ENCODE measurements at regions not wholly inside any gene's neighbourhood (a gene's known extent, or its start where the extent isn't known, plus 50 kb on each side); places are given as distances from the start of the nearest gene placed in this dataset.
"Not testable (repeated sequence)": the region's sequence is repeated elsewhere in the genome, so short reads cannot be mapped to it uniquely, and the experiment has no call there.

- Mint-ChIP-seq H3K36me3 (ENCODE audit: low read depth) (no peaks in the 10 kb centered on the region), H3K4me1 (ENCODE audit: low read depth) (no peaks in the 10 kb centered on the region)
Measured at GRCh38 chr7:96910486-96910885, 94.9 kb upstream of the DLX6 start.

GRCh38 chr7:96915029-96915428 is 90.3 kb upstream of the DLX6 start:
- Mint-ChIP-seq H3K9me3 (no peaks in the 10 kb centered on the region), H3K4me3 (no peak overlapping the region), H3K4me1 (ENCODE audit: low read depth) (no peaks in the 10 kb centered on the region), H3K27ac (no peak overlapping the region), H3K27me3 (ENCODE audit: insufficient read depth) (no peaks in the 10 kb centered on the region), H3K36me3 (ENCODE audit: low read depth) (no peaks in the 10 kb centered on the region)
- intact Hi-C loops (cut with micrococcal nuclease), result no loop called here
- DNase-seq (ENCODE audit: low spot score), result no peak

More at GRCh38 chr7:96910486-96910885, 94.9 kb upstream of the DLX6 start:
- Mint-ChIP-seq H3K27ac (no peak overlapping the region), H3K27me3 (ENCODE audit: insufficient read depth) (no peaks in the 10 kb centered on the region), H3K4me3 (no peak overlapping the region), H3K9me3 (no peaks in the 10 kb centered on the region)
- intact Hi-C loops (cut with micrococcal nuclease), result no loop called here
- DNase-seq (ENCODE audit: low spot score), result no peak

DNA sequence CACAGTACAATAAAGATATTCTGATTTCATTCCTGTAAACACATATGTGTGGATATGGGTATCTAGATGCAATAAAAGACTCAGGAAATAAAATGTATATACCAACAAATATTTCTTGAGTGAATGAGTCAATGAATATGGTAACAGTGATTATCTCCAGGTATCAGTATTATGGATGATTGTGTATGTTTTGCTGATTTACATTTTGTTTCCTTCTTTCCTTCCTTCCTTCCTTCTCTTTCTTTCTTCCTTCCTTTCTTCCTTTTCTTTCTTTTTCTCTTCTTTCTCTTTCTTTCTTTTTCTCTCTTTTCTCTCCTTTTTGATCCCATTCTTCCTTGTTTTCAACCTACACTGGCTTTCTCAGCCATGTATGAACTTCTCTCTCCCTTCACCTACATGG is 85.3 kb upstream of the DLX6 start:
- no peak overlapping the region for H3K4me3 Mint-ChIP-seq
- H3K4me1 Mint-ChIP-seq (ENCODE audit: low read depth), result no peaks in the 10 kb centered on the region
- no peaks in the 10 kb centered on the region for H3K36me3 Mint-ChIP-seq (ENCODE audit: low read depth)
- intact Hi-C loops (cut with micrococcal nuclease), result no loop called here
- H3K27me3 Mint-ChIP-seq (ENCODE audit: insufficient read depth), result peaks cover 2% of the 10 kb centered on the region
- DNase-seq (ENCODE audit: low spot score), result no peak
- no peaks in the 10 kb centered on the region for H3K9me3 Mint-ChIP-seq
- H3K27ac Mint-ChIP-seq, result no peak overlapping the region

DNA sequence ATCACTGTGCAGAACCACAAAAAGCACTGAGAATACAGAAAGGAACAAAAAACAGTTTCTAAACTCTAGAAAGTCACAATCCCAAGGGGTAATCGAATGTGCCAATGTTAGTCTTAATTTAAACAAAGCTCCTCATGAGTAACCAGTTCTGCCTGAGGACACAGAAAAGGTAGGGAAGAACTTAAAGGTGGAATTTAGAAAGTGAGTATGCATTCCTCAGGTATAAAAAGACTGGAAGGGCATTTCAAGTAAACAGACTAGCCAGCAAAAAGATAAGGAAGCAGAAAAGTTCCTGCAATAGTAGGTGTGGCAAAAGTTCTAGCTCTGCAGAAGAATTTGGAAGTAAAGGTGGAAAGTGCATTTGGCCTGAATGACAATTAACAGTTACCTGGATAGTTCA is 84.6 kb upstream of the DLX6 start:
- H3K27me3 Mint-ChIP-seq (ENCODE audit: insufficient read depth), result peaks cover 2% of the 10 kb centered on the region
- H3K4me1 Mint-ChIP-seq (ENCODE audit: low read depth), result no peaks in the 10 kb centered on the region
- H3K9me3 Mint-ChIP-seq, result no peaks in the 10 kb centered on the region
- no peak overlapping the region for H3K27ac Mint-ChIP-seq
- H3K4me3 Mint-ChIP-seq, result no peak overlapping the region
- no peak for DNase-seq (ENCODE audit: low spot score)
- H3K36me3 Mint-ChIP-seq (ENCODE audit: low read depth), result no peaks in the 10 kb centered on the region
- intact Hi-C loops (cut with micrococcal nuclease), result no loop called here

- Mint-ChIP-seq H3K9me3 (no peaks in the 10 kb centered on the region), H3K4me3 (no peak overlapping the region), H3K27ac (no peak overlapping the region), H3K4me1 (ENCODE audit: low read depth) (no peaks in the 10 kb centered on the region), H3K27me3 (ENCODE audit: insufficient read depth) (peaks cover 2% of the 10 kb centered on the region), H3K36me3 (ENCODE audit: low read depth) (no peaks in the 10 kb centered on the region)
- intact Hi-C loops (cut with micrococcal nuclease), result no loop called here
- no peak for DNase-seq (ENCODE audit: low spot score)
Measured at GRCh38 chr7:96921231-96921630, 84.1 kb upstream of the DLX6 start.

- Mint-ChIP-seq H3K27ac (no peak overlapping the region), H3K4me1 (ENCODE audit: low read depth) (no peaks in the 10 kb centered on the region), H3K27me3 (ENCODE audit: insufficient read depth) (peaks cover 2% of the 10 kb centered on the region), H3K4me3 (no peak overlapping the region), H3K9me3 (no peaks in the 10 kb centered on the region), H3K36me3 (ENCODE audit: low read depth) (no peaks in the 10 kb centered on the region)
- DNase-seq (ENCODE audit: low spot score), result no peak
- intact Hi-C loops (cut with micrococcal nuclease), result no loop called here
Measured at GRCh38 chr7:96921771-96922170, 83.6 kb upstream of the DLX6 start.

- H3K4me1 Mint-ChIP-seq (ENCODE audit: low read depth); H3K27ac Mint-ChIP-seq; H3K36me3 Mint-ChIP-seq (ENCODE audit: low read depth); H3K9me3 Mint-ChIP-seq; H3K4me3 Mint-ChIP-seq; DNase-seq (ENCODE audit: low spot score); H3K27me3 Mint-ChIP-seq (ENCODE audit: insufficient read depth); intact Hi-C loops (cut with micrococcal nuclease): not testable (repeated sequence)
Measured at GRCh38 chr7:96923345-96923744, 82.0 kb upstream of the DLX6 start.

DNA sequence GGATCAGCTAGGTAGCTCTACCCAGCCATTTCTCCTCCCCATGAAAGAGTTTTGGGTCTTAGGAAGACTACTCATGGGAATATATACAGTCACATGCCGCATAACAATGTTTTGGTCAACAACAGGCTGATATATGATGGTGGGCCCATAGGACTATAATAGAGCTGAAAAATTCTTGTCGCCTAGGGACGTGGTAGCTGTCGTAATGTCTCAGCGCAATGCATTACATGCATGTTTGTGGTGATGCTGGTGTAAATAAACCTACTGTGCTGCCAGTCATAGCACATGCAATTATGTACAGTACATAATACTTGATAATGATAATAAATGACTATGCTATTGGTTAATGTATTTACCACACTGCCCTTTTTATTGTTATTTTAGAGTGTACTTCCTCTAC is 78.2 kb upstream of the DLX6 start:
- Mint-ChIP-seq H3K36me3 (ENCODE audit: low read depth) (no peaks in the 10 kb centered on the region), H3K27me3 (ENCODE audit: insufficient read depth) (peaks cover 4% of the 10 kb centered on the region)
- intact Hi-C loops (cut with micrococcal nuclease), result no loop called here

GRCh38 chr7:96928965-96929364 is 76.4 kb upstream of the DLX6 start:
- Mint-ChIP-seq H3K36me3 (ENCODE audit: low read depth) (no peaks in the 10 kb centered on the region), H3K27ac (no peak overlapping the region)

More for the DNA sequence above, 78.2 kb upstream of the DLX6 start:
- no peak for DNase-seq (ENCODE audit: low spot score)
- Mint-ChIP-seq H3K9me3 (no peaks in the 10 kb centered on the region), H3K4me3 (no peak overlapping the region), H3K27ac (no peak overlapping the region), H3K4me1 (ENCODE audit: low read depth) (no peaks in the 10 kb centered on the region)

DNA sequence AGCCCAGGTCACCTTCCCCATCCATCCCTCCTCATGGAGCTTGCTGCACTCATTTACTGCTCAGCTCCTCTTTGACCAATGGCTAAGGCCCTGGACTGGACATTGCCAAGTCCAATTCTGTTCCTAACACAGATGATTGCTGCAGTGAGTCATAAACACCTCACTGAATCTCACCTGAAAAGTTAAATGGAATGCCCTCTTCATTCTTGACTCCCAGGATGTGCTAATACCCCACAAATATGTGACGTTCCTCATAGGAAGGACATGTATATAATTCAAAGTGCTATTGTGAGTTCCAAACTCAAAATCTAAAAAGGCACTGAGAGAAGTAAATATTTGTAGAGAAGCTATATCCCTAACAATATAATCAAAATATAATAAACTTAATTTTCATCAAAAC is 73.5 kb upstream of the DLX6 start:
- Mint-ChIP-seq H3K9me3 (no peaks in the 10 kb centered on the region), H3K4me1 (ENCODE audit: low read depth) (no peaks in the 10 kb centered on the region), H3K4me3 (no peak overlapping the region), H3K27ac (no peak overlapping the region), H3K36me3 (ENCODE audit: low read depth) (no peaks in the 10 kb centered on the region), H3K27me3 (ENCODE audit: insufficient read depth) (peaks cover 4% of the 10 kb centered on the region)
- DNase-seq (ENCODE audit: low spot score), result no peak
- intact Hi-C loops (cut with micrococcal nuclease), result no loop called here

More at GRCh38 chr7:96928965-96929364, 76.4 kb upstream of the DLX6 start:
- peaks cover 4% of the 10 kb centered on the region for H3K27me3 Mint-ChIP-seq (ENCODE audit: insufficient read depth)
- intact Hi-C loops (cut with micrococcal nuclease), result no loop called here
- no peak for DNase-seq (ENCODE audit: low spot score)
- H3K9me3 Mint-ChIP-seq, result no peaks in the 10 kb centered on the region
- no peaks in the 10 kb centered on the region for H3K4me1 Mint-ChIP-seq (ENCODE audit: low read depth)
- H3K4me3 Mint-ChIP-seq, result no peak overlapping the region

DNA sequence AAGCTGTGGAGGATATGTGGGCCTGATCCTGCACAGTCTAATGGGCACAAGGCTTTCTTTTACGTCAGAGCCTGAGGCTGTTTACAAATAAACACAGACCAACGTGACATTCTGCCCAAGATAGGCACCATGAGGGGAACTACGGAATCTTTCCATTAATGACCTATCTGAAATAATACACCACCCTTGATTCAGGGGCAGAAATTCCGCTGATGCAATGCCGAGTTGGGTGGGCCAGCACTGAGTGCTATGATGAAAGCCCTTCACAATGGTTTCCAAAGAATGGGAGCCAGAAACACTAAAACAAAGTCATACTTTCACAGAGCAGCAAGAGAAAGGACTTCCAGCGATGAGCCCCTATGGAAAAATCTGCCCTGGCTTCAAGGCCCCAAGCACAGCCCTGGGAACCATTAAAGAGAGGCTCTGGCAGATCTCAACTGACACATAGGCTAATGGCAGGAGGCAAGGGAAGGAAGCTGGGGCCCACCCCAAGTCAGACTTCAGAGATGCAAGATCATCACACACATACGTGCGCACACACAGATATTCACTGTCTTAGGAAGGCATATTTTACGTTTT is 72.2 kb upstream of the DLX6 start:
- Mint-ChIP-seq H3K36me3 (ENCODE audit: low read depth) (no peaks in the 10 kb centered on the region), H3K27me3 (ENCODE audit: insufficient read depth) (peaks cover 4% of the 10 kb centered on the region), H3K4me1 (ENCODE audit: low read depth) (no peaks in the 10 kb centered on the region), H3K9me3 (no peaks in the 10 kb centered on the region), H3K4me3 (no peak overlapping the region), H3K27ac (no peak overlapping the region)
- intact Hi-C loops (cut with micrococcal nuclease), result no loop called here
- DNase-seq (ENCODE audit: low spot score), result no peak

DNA sequence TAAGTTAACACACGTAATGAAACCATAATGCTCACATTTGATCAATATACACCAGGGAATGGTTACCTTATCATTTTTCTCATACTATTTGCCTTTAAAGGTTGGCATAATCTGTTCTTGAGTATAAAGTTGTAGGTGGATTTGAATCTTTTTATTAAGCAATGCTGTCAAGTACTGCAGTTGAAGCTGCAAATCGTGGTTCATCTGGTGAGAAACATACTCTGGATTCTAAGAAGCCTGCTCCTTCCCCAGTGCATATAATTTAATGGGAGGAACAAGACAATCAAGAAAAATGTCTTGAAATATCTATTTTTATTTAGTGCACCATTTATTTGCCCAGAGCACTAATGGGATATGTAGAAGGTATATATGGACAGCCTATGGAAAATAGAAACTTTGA is 68.7 kb upstream of the DLX6 start:
- no peaks in the 10 kb centered on the region for H3K4me1 Mint-ChIP-seq (ENCODE audit: low read depth)
- intact Hi-C loops (cut with micrococcal nuclease), result no loop called here
- no peaks in the 10 kb centered on the region for H3K36me3 Mint-ChIP-seq (ENCODE audit: low read depth)

DNA sequence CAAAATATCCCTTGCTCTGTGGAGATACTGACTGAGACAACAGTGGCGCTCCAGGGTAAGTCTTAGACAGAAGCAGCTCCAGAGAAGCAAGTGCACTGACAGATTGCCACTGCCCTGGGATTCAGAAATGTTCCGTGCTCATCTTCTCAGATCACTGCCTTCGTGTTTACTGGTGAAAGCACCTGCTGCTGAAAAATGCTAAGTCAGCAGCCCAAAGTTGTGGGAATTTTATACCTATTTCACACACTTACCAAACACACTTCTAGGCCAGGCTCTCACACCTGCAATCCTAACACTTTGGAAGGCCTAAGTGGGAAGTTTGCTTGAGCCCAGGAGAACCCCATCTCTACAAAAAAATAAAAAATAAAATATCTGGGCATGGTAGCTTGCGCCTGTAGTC is 63.2 kb upstream of the DLX6 start:
- H3K4me1 Mint-ChIP-seq (ENCODE audit: low read depth), result no peaks in the 10 kb centered on the region
- no peak overlapping the region for H3K27ac Mint-ChIP-seq
- no peaks in the 10 kb centered on the region for H3K9me3 Mint-ChIP-seq
- no peak for DNase-seq (ENCODE audit: low spot score)
- intact Hi-C loops (cut with micrococcal nuclease), result no loop called here
- H3K36me3 Mint-ChIP-seq (ENCODE audit: low read depth), result no peaks in the 10 kb centered on the region
- H3K27me3 Mint-ChIP-seq (ENCODE audit: insufficient read depth), result no peaks in the 10 kb centered on the region
- no peak overlapping the region for H3K4me3 Mint-ChIP-seq

More for the DNA sequence above, 68.7 kb upstream of the DLX6 start:
- no peak overlapping the region for H3K27ac Mint-ChIP-seq
- no peaks in the 10 kb centered on the region for H3K9me3 Mint-ChIP-seq
- DNase-seq (ENCODE audit: low spot score), result no peak
- no peaks in the 10 kb centered on the region for H3K27me3 Mint-ChIP-seq (ENCODE audit: insufficient read depth)
- no peak overlapping the region for H3K4me3 Mint-ChIP-seq

DNA sequence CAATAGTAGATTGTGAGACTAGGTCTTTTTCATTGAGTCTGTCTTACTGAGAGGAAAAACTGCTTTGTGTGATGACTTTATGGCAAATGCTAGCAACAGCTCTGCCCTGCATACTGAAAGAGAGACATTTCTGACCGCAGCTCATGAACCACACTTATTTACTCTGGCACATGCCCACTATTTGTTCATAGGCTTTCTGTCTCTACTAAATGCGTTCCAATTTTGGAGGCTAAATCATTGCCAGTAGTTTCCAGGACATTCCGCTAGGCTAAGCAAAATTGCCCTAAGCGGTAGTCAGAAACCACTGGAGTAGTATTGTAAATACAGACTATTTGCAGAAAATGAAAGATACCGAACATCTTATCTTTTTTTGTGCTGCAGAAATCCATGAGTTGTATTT is 55.6 kb upstream of the DLX6 start:
- Mint-ChIP-seq H3K9me3 (no peaks in the 10 kb centered on the region), H3K27ac (no peak overlapping the region), H3K36me3 (ENCODE audit: low read depth) (no peaks in the 10 kb centered on the region), H3K4me3 (no peak overlapping the region), H3K27me3 (ENCODE audit: insufficient read depth) (peaks cover 9% of the 10 kb centered on the region), H3K4me1 (ENCODE audit: low read depth) (no peaks in the 10 kb centered on the region)
- intact Hi-C loops (cut with micrococcal nuclease), result no loop called here
- no peak for DNase-seq (ENCODE audit: low spot score)

All from activated T-helper 1 cell treated with anti-CD3 and anti-CD28 coated beads, Interleukin-12 subunit alpha, Interleukin-12 subunit beta, Interleukin-2, Interleukin-4 antibody, amounts not matched to agents 30 ng/mL and 10 ng/mL and 1 ng/mL, durations not matched to agents 14 hours and 24 hours and 36 hours (primary cell).